ENCODE measurements at regions not wholly inside any gene's neighbourhood (a gene's known extent, or its start where the extent isn't known, plus 50 kb on each side); places are given as distances from the start of the nearest gene placed in this dataset.

GRCh38 chr18:62655520-62656219 is 59.7 kb upstream of the PHLPP1 start:
- Histone ChIP-seq H3K4me3 (ENCODE audit: low read length) (no peak overlapping the region), H3K9me3 (ENCODE audit: control insufficient read depth in 1 of 2, insufficient read depth in 1 of 2, low read length in 2 of 2) (no peaks in the 10 kb centered on the region), H3K27me3 (ENCODE audit: control insufficient read depth in 1 of 2, insufficient read depth in 2 of 2, low read length in 2 of 2) (no peaks in the 10 kb centered on the region), H3K4me1 (ENCODE audit: insufficient read depth, low read length) (no peaks in the 10 kb centered on the region), H3K36me3 (ENCODE audit: insufficient read depth, low read length) (no peaks in the 10 kb centered on the region), H3K27ac (ENCODE audit: low read depth in 1 of 2, low read length in 2 of 2) (no peak overlapping the region)
- Mint-ChIP-seq H3K9me3 (no peaks in the 10 kb centered on the region), H3K27ac (no peak overlapping the region), H3K4me3 (no peak overlapping the region), H3K27me3 (no peaks in the 10 kb centered on the region), H3K4me1 (ENCODE audit: low read depth) (no peaks in the 10 kb centered on the region), H3K36me3 (ENCODE audit: low read depth) (no peaks in the 10 kb centered on the region)
- CTCF ChIA-PET = no interaction called here
- TF ChIP-seq CTCF (IDR thresholded peaks at IDR 0.05) = no peak
- POLR2A ChIA-PET = no interaction called here
- intact Hi-C loops (cut with DNase I, micrococcal nuclease) = no loop called here
- no peak for DNase-seq
- no peak for ATAC-seq (ENCODE audit: poor library complexity)

DNA sequence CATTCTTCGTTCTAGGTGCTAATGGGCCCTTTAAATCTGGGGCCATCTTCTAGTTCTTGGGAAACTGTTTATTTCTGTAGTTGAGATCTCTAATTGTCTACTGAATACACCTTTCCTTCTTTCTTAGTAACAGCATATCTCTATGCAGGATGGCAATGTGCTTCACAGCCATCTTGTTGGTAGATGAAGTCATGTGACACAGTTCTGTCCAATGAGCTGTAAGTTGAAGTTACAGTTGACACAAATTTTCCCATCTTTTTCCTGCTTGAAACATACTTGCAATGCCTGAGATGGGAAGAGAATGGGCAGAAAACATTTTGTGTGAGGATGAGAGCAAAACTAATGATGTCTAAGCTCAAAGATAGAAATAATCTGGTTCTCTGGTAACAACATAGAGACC is 57.3 kb upstream of the PHLPP1 start:
- Mint-ChIP-seq H3K27me3 (no peaks in the 10 kb centered on the region), H3K9me3 (no peaks in the 10 kb centered on the region), H3K4me3 (no peak overlapping the region), H3K27ac (no peak overlapping the region), H3K4me1 (ENCODE audit: low read depth) (no peaks in the 10 kb centered on the region), H3K36me3 (ENCODE audit: low read depth) (no peaks in the 10 kb centered on the region)
- H3K4me3 ChIP-seq (ENCODE audit: low read length) = no peak overlapping the region
- H3K27me3 ChIP-seq (ENCODE audit: control insufficient read depth in 1 of 2, insufficient read depth in 2 of 2, low read length in 2 of 2) = no peaks in the 10 kb centered on the region
- ATAC-seq (ENCODE audit: poor library complexity) (no peak), DNase-seq (no peak)
- ChIA-PET POLR2A (no interaction called here), CTCF (no interaction called here)
- H3K4me1 ChIP-seq (ENCODE audit: insufficient read depth, low read length) = no peaks in the 10 kb centered on the region
- no peak for TF ChIP-seq CTCF (IDR thresholded peaks at IDR 0.05)
- no peak overlapping the region for H3K27ac ChIP-seq (ENCODE audit: low read depth in 1 of 2, low read length in 2 of 2)
- intact Hi-C loops (cut with DNase I, micrococcal nuclease) = no loop called here
- H3K9me3 ChIP-seq (ENCODE audit: control insufficient read depth in 1 of 2, insufficient read depth in 1 of 2, low read length in 2 of 2) = no peaks in the 10 kb centered on the region
- no peaks in the 10 kb centered on the region for H3K36me3 ChIP-seq (ENCODE audit: insufficient read depth, low read length)

DNA sequence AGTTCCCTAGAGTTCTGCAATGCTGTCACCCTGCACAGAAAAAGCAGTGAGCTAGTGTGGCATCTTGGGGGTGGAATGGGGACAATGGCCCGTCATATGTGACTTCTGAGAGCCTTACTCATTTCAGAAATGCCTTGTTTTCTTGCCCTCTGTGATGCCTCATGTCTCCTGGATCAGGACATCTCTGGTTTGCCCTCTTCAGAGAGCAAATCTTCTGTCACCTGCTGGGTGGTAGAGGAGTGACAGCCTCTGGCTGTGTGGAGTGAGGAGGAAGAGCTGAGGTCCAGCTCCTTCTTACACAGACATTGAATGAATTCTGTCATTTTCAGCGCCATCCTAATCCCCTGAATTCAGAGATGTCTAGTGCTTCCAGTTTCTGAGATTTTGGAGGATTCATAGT is 55.6 kb upstream of the PHLPP1 start:
- H3K36me3 Mint-ChIP-seq (ENCODE audit: low read depth) = no peaks in the 10 kb centered on the region
- no peaks in the 10 kb centered on the region for H3K9me3 Mint-ChIP-seq
- intact Hi-C loops (cut with DNase I, micrococcal nuclease) = no loop called here
- H3K27me3 ChIP-seq (ENCODE audit: control insufficient read depth in 1 of 2, insufficient read depth in 2 of 2, low read length in 2 of 2) = no peaks in the 10 kb centered on the region
- ATAC-seq (ENCODE audit: poor library complexity) (no peak), DNase-seq (no peak)
- H3K27me3 Mint-ChIP-seq = no peaks in the 10 kb centered on the region
- no peak overlapping the region for H3K4me3 ChIP-seq (ENCODE audit: low read length)
- ChIA-PET POLR2A (no interaction called here), CTCF (no interaction called here)
- no peak overlapping the region for H3K27ac Mint-ChIP-seq
- H3K4me3 Mint-ChIP-seq = no peak overlapping the region
- H3K9me3 ChIP-seq (ENCODE audit: control insufficient read depth in 1 of 2, insufficient read depth in 1 of 2, low read length in 2 of 2) = no peaks in the 10 kb centered on the region
- no peaks in the 10 kb centered on the region for H3K36me3 ChIP-seq (ENCODE audit: insufficient read depth, low read length)
- no peaks in the 10 kb centered on the region for H3K4me1 ChIP-seq (ENCODE audit: insufficient read depth, low read length)
- TF ChIP-seq CTCF (IDR thresholded peaks at IDR 0.05) = no peak
- no peak overlapping the region for H3K27ac ChIP-seq (ENCODE audit: low read depth in 1 of 2, low read length in 2 of 2)
- no peaks in the 10 kb centered on the region for H3K4me1 Mint-ChIP-seq (ENCODE audit: low read depth)

All from CD4-positive, alpha-beta T cell (primary cell).